H1 (cell line): ENCODE measurements at regions not wholly inside any gene's neighbourhood (a gene's known extent, or its start where the extent isn't known, plus 50 kb on each side); places are given as distances from the start of the nearest gene placed in this dataset.

Experiments
- CTCF ChIP-seq, 3 experiments: IDR thresholded peaks; 1 replicate in 2 of 3; 2 replicates in 1 of 3; pipeline versions ENCODE4 v1.5.1 to v1.6.1; 2011; ENCODE audit warnings: low read length in 3 of 3, mild to moderate bottlenecking in 3 of 3, inconsistent platforms in 2 of 3, low read depth in 1 of 3, moderate library complexity in 1 of 3; ENCODE audit not compliant: insufficient read depth in 1 of 3; ENCODE audit errors: control extremely low read depth in 1 of 3
- EP300 ChIP-seq, 2 experiments: IDR thresholded peaks; 1 replicate in 1 of 2; 2 replicates in 1 of 2; pipeline ENCODE4 v1.6.1; 2011 to 2012; ENCODE audit warnings: low read depth in 2 of 2, low read length in 2 of 2, mild to moderate bottlenecking in 2 of 2, borderline replicate concordance in 1 of 2, inconsistent platforms in 1 of 2, moderate library complexity in 1 of 2
- JUN ChIP-seq: IDR thresholded peaks from 2 replicates; pipeline ENCODE4 v1.6.1; 2011; ENCODE audit warnings: low read depth, mild to moderate bottlenecking, improper control_type of control experiment, low read length
- JUND ChIP-seq: IDR thresholded peaks from 2 replicates; pipeline ENCODE4 v1.6.1; 2011; ENCODE audit warnings: mild to moderate bottlenecking, improper control_type of control experiment, low read length
- MAX ChIP-seq: IDR thresholded peaks from 2 replicates; pipeline ENCODE4 v1.6.1; 2012; ENCODE audit warnings: inconsistent platforms
- RFX5 ChIP-seq: IDR thresholded peaks from 2 replicates; pipeline ENCODE4 v1.6.1; 2011; ENCODE audit warnings: low read depth, low read length, improper control_type of control experiment, borderline replicate concordance
- SP1 ChIP-seq: IDR thresholded peaks from 2 replicates; pipeline ENCODE4 v1.6.1; 2011; ENCODE audit warnings: low read depth, low read length

GRCh38 chr1:76759171-76759860 is 108.0 kb upstream of the ST6GALNAC5 start:
- no peak for TF ChIP-seq EP300 (IDR thresholded peaks at IDR 0.05; ENCODE audit: borderline replicate concordance in 1 of 2, low read depth in 2 of 2, low read length in 2 of 2)
- no peak for TF ChIP-seq CTCF (IDR thresholded peaks at IDR 0.05; ENCODE audit: control extremely low read depth in 1 of 3, insufficient read depth in 1 of 3, low read depth in 1 of 3, low read length in 3 of 3)
- TF ChIP-seq JUND, result no peak
- no peak for TF ChIP-seq JUN
- TF ChIP-seq RFX5, result no peak
- no peak for TF ChIP-seq SP1
- TF ChIP-seq MAX, result no peak
